ENCODE measurements at regions not wholly inside any gene's neighbourhood (a gene's known extent, or its start where the extent isn't known, plus 50 kb on each side); places are given as distances from the start of the nearest gene placed in this dataset.

GRCh38 chr9:82073551-82074543, 85.3 kb downstream of the SPATA31D1 start:
- WGBS, 2 donors (ENCODE audit: low coverage in 1 of 2): 75 to 85% methylated on average over 2 of the region's 2 CpGs
- H3K27me3 ChIP-seq: no peaks in the 10 kb centered on the region
- no peak overlapping the region for H3K27ac ChIP-seq
- intact Hi-C loops (cut with DNase I; ENCODE audit: low total_unique reads): no loop called here
- no peak for TF ChIP-seq POLR2AphosphoS5 (IDR thresholded peaks at IDR 0.05)
- TF ChIP-seq EP300 (IDR thresholded peaks at IDR 0.05; ENCODE audit: low read depth): no peak
- TF ChIP-seq CTCF (IDR thresholded peaks at IDR 0.05): no peak
- no peak for TF ChIP-seq POLR2A (IDR thresholded peaks at IDR 0.05)
- H3K4me1 ChIP-seq: no peaks in the 10 kb centered on the region
- no peak for DNase-seq
- in situ Hi-C loops (cut with MboI; ENCODE audit: low pct_ligation_motif_present in 1 of 4, low pct_unique_long_range_greater_than_20kb in 1 of 4, low sequenced_read_pairs in 3 of 4): no loop called here
- H3K36me3 ChIP-seq: no peaks in the 10 kb centered on the region
- H3K4me3 ChIP-seq: no peak overlapping the region
- H3K9me3 ChIP-seq: no peaks in the 10 kb centered on the region

- no peaks in the 10 kb centered on the region for H3K4me1 ChIP-seq
- TF ChIP-seq POLR2AphosphoS5 (IDR thresholded peaks at IDR 0.05): no peak
- TF ChIP-seq CTCF (IDR thresholded peaks at IDR 0.05): no peak
- TF ChIP-seq POLR2A (IDR thresholded peaks at IDR 0.05): no peak
- TF ChIP-seq EP300 (IDR thresholded peaks at IDR 0.05; ENCODE audit: low read depth): no peak
- H3K9me3 ChIP-seq: no peaks in the 10 kb centered on the region
- H3K27me3 ChIP-seq: no peaks in the 10 kb centered on the region
- DNase-seq: no peak
- H3K27ac ChIP-seq: no peak overlapping the region
- no peaks in the 10 kb centered on the region for H3K36me3 ChIP-seq
- H3K4me3 ChIP-seq: no peak overlapping the region
- in situ Hi-C loops (cut with MboI; ENCODE audit: low pct_ligation_motif_present in 1 of 4, low pct_unique_long_range_greater_than_20kb in 1 of 4, low sequenced_read_pairs in 3 of 4): loop anchor here in 1 of 4 donors (25.0 kb wide), 1 partner anchor 107 kb away; no protein-coding TSS in a partner anchor
- intact Hi-C loops (cut with DNase I; ENCODE audit: low total_unique reads): no loop called here
These were observed 91.7 kb downstream of the SPATA31D1 start for GRCh38 chr9:82080265-82080664.

DNA sequence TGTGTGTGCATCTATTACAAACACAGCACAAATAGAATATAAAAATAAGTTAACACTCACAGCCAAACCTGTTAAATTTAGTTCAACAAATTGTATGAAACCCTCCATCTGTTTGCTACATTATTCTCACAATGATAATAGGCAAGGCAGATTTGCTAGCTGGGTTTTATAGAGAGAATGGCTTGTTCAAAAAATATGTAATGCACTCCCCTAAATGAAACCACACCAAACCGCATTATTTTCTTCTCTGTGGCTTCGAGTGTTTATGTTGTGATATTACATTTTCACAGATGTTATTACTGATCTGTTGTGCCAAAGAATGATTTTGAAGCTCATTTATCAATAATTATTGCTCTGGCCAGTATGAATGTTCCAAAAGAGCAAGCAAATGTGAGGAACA, 92.9 kb downstream of the SPATA31D1 start:
- TF ChIP-seq POLR2A (IDR thresholded peaks at IDR 0.05): no peak
- no peak for TF ChIP-seq EP300 (IDR thresholded peaks at IDR 0.05; ENCODE audit: low read depth)
- no peak for TF ChIP-seq CTCF (IDR thresholded peaks at IDR 0.05)
- TF ChIP-seq POLR2AphosphoS5 (IDR thresholded peaks at IDR 0.05): no peak
- no peaks in the 10 kb centered on the region for H3K9me3 ChIP-seq
- H3K27me3 ChIP-seq: no peaks in the 10 kb centered on the region
- no peaks in the 10 kb centered on the region for H3K4me1 ChIP-seq
- no peak overlapping the region for H3K4me3 ChIP-seq
- no peak overlapping the region for H3K27ac ChIP-seq
- no peak for DNase-seq
- intact Hi-C loops (cut with DNase I; ENCODE audit: low total_unique reads) (no loop called here), in situ Hi-C loops (cut with MboI; ENCODE audit: low pct_ligation_motif_present in 1 of 4, low pct_unique_long_range_greater_than_20kb in 1 of 4, low sequenced_read_pairs in 3 of 4) (loop anchor here in 1 of 4 donors (25.0 kb wide), 1 partner anchor 106 kb away; no protein-coding TSS in a partner anchor)
- H3K36me3 ChIP-seq: no peaks in the 10 kb centered on the region
- 82 to 85% methylated on average over 2 of the region's 2 CpGs for WGBS, 2 donors (ENCODE audit: low coverage in 1 of 2)

DNA sequence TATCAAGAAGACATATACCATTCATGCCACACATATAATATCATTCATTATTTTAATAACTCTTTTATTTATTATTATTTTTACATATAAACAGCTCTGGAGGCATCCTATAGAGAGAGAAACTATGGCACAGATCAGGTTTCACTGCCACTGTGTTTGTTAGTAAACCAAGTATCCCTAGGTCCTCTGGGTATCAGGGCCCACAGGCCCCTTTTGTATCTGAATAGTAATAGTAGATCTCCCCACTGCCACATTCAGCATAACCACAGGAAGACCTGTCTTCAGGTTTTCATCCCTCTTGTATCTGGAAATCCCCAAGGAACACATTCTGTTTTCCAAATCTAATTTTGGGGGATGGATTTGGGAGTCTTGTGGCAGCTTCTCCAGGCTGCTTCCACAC, 94.0 kb downstream of the SPATA31D1 start:
- no peaks in the 10 kb centered on the region for H3K27me3 ChIP-seq
- H3K27ac ChIP-seq: no peak overlapping the region
- in situ Hi-C loops (cut with MboI; ENCODE audit: low pct_ligation_motif_present in 1 of 4, low pct_unique_long_range_greater_than_20kb in 1 of 4, low sequenced_read_pairs in 3 of 4) (loop anchor here in 1 of 4 donors (25.0 kb wide), 1 partner anchor 105 kb away; no protein-coding TSS in a partner anchor), intact Hi-C loops (cut with DNase I; ENCODE audit: low total_unique reads) (no loop called here)
- no peak for TF ChIP-seq POLR2A (IDR thresholded peaks at IDR 0.05)
- TF ChIP-seq POLR2AphosphoS5 (IDR thresholded peaks at IDR 0.05): no peak
- no peak for TF ChIP-seq EP300 (IDR thresholded peaks at IDR 0.05; ENCODE audit: low read depth)
- TF ChIP-seq CTCF (IDR thresholded peaks at IDR 0.05): no peak
- no peaks in the 10 kb centered on the region for H3K36me3 ChIP-seq
- H3K9me3 ChIP-seq: no peaks in the 10 kb centered on the region
- H3K4me3 ChIP-seq: no peak overlapping the region
- H3K4me1 ChIP-seq: no peaks in the 10 kb centered on the region
- DNase-seq: no peak

Measured in transverse colon (tissue), 4 donors.